Liver (tissue), 8 donors: ENCODE measurements at regions not wholly inside any gene's neighbourhood (a gene's known extent, or its start where the extent isn't known, plus 50 kb on each side); places are given as distances from the start of the nearest gene placed in this dataset.
"Not testable (repeated sequence)": the region's sequence is repeated elsewhere in the genome, so short reads cannot be mapped to it uniquely, and the experiment has no call there.

Source experiments
- DNase-seq: peaks from one replicate; pipeline ENCODE4 v3.0.0-alpha.2; 2017; ENCODE audit warnings: low spot score
- H3K27ac ChIP-seq, 2 donors: one replicate each; pipeline ENCODE4 v1.7.0; 2013; ENCODE audit warnings: inconsistent platforms in 2 of 2, low read length in 2 of 2, control low read depth in 1 of 2, low read depth in 1 of 2, mild to moderate bottlenecking in 1 of 2
- H3K27me3 ChIP-seq, 4 donors: one replicate each; pipeline versions ENCODE4 v1.6.1 to v1.7.0; 2013; ENCODE audit warnings: low read length in 3 of 4, inconsistent platforms in 1 of 4, mild to moderate bottlenecking in 1 of 4, moderate library complexity in 1 of 4; ENCODE audit not compliant: control insufficient read depth in 4 of 4, insufficient read depth in 4 of 4
- H3K36me3 ChIP-seq, 4 donors: one replicate each; pipeline versions ENCODE4 v1.6.1 to v1.7.0; 2013; ENCODE audit warnings: low read length in 3 of 4, mild to moderate bottlenecking in 3 of 4, low read depth in 1 of 4, moderate library complexity in 1 of 4; ENCODE audit not compliant: control insufficient read depth in 4 of 4, insufficient read depth in 3 of 4
- H3K4me1 ChIP-seq, 4 donors: one replicate each; pipeline versions ENCODE4 v1.6.1 to v1.7.0; 2013; ENCODE audit warnings: low read length in 3 of 4, mild to moderate bottlenecking in 3 of 4, moderate library complexity in 1 of 4; ENCODE audit not compliant: control insufficient read depth in 4 of 4, insufficient read depth in 4 of 4
- H3K4me3 ChIP-seq, 3 donors: one replicate each; pipeline versions ENCODE4 v1.6.1 to v1.7.0; 2013; ENCODE audit warnings: low read length in 3 of 3, control low read depth in 1 of 3, low read depth in 1 of 3, mild to moderate bottlenecking in 1 of 3
- H3K9ac ChIP-seq, 2 donors: one replicate each; pipeline ENCODE4 v1.7.0; 2013; ENCODE audit warnings: low read length in 2 of 2, mild to moderate bottlenecking in 2 of 2, moderate library complexity in 2 of 2, control low read depth in 1 of 2, low read depth in 1 of 2
- H3K9me3 ChIP-seq, 4 donors: one replicate each; pipeline versions ENCODE4 v1.6.1 to v1.7.0; 2013; ENCODE audit warnings: low read length in 3 of 4; ENCODE audit not compliant: control insufficient read depth in 4 of 4
- FOXA1 ChIP-seq: IDR thresholded peaks from 2 replicates; pipeline ENCODE4 v1.6.1; 2016; ENCODE audit warnings: antibody characterized with exemption
- GABPA ChIP-seq, 2 donors: IDR thresholded peaks in 1 of 2; conservative IDR thresholded peaks in 1 of 2; 2 replicates each; pipeline ENCODE4 v1.6.1; 2016; ENCODE audit warnings: antibody characterized with exemption in 2 of 2, mild to moderate bottlenecking in 1 of 2, moderate library complexity in 1 of 2
- HNF4A ChIP-seq, 2 donors: conservative IDR thresholded peaks; 2 replicates each; pipeline ENCODE4 v1.6.1; 2016; ENCODE audit warnings: antibody characterized with exemption in 2 of 2, mild to moderate bottlenecking in 2 of 2
- HNF4G ChIP-seq: IDR thresholded peaks from 2 replicates; pipeline ENCODE4 v1.6.1; 2016; ENCODE audit warnings: antibody characterized with exemption
- NR2F2 ChIP-seq: IDR thresholded peaks from 2 replicates; pipeline ENCODE4 v1.6.1; 2016; ENCODE audit warnings: antibody characterized with exemption
- RAD21 ChIP-seq, 2 donors: IDR thresholded peaks; 2 replicates each; pipeline ENCODE4 v1.6.1; 2016; ENCODE audit warnings: antibody characterized with exemption in 2 of 2, mild to moderate bottlenecking in 2 of 2
- RXRA ChIP-seq, 2 donors: IDR thresholded peaks; 2 replicates each; pipeline ENCODE4 v1.6.1; 2017 to 2018; ENCODE audit warnings: antibody characterized with exemption in 2 of 2, mild to moderate bottlenecking in 1 of 2
- YY1 ChIP-seq: IDR thresholded peaks from 2 replicates; pipeline ENCODE4 v1.6.1; 2016; ENCODE audit warnings: antibody characterized with exemption, mild to moderate bottlenecking
- WGBS: extraction: QIAGEN DNeasy Blood & Tissue Kit; methylation state at CpG from one replicate; pipeline ENCODE4 v1.1.7; 2013; 5-methylcytosine and 5-hydroxymethylcytosine counted together
- TF ChIP-seq, protein P1 (sequence below): IDR thresholded peaks from 2 replicates; pipeline ENCODE4 v1.6.1; 2016; ENCODE audit warnings: antibody characterized with exemption
- TF ChIP-seq, protein P2 (sequence below): fragments of 150-350 bp; IDR thresholded peaks from 2 replicates; pipeline ENCODE4 v1.5.1; 2017; ENCODE audit warnings: improper control_type of control experiment, low read depth, low read length; ENCODE audit not compliant: missing input control
- TF ChIP-seq, protein P3 (sequence below): IDR thresholded peaks from 2 replicates; pipeline ENCODE4 v1.6.1; 2016; ENCODE audit warnings: antibody characterized with exemption
- donor health status: healthy.
- donor health status: healthy.
- donor health status: healthy.
- donor health status: healthy.
- donor health status: healthy.

DNA sequence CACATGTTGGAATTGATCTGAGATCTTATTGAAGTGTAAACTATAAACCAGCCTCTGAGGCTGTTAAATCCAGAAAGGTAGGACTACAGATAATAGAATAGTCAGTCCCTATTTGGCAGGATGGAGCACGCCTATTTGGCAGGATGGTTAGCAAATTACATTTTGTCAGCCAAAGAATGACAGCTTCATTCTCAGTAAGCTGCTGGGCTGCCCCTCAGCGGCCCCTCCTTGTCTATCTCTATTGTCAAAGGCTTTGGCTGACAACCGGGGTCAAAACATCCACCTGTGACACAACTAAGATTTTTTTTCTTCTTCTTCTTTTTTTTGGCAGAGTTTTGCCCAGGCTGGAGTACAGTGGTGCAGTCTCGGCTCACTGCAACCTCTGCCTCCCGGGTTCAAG lies 123.4 kb upstream of the ECI2 start:
- DNase-seq = no peak
- Histone ChIP-seq H3K27me3 (no peaks in the 10 kb centered on the region), H3K9me3 (no peaks in the 10 kb centered on the region), H3K36me3 (no peaks in the 10 kb centered on the region), H3K9ac (no peak overlapping the region), H3K4me3 (no peak overlapping the region), H3K27ac (no peak overlapping the region), H3K4me1 (no peaks in the 10 kb centered on the region)
- 76% methylated on average over 5 of the region's 5 CpGs for WGBS
- no peak for TF ChIP-seq HNF4A (conservative IDR thresholded peaks at IDR 0.05)

DNA sequence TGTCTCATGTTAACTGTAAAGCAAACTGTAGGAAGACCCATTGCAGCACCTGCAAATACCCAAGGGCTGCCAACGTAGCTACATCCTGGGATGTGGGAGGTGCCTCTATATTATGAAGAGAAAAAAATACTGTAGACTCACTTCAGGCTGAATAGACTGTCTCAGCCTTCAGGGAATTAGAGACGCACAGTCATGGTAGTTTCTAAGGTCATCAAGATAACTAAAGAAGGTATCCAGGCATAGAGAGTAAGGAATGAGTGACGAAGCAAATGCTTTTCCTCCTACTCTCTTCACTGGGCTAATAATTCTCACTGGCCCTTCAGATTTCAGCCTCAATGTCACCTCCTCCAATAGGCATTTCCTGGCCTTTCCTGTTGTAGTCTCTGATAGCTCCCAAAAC lies 121.6 kb upstream of the ECI2 start:
- H3K9me3 ChIP-seq = no peaks in the 10 kb centered on the region
- H3K4me3 ChIP-seq = no peak overlapping the region
- 90% methylated on average over 3 of the region's 3 CpGs for WGBS
- TF ChIP-seq YY1 (no peak), NR2F2 (no peak), HNF4G (no peak), HNF4A (conservative IDR thresholded peaks at IDR 0.05) (no peak), RAD21 (IDR thresholded peaks at IDR 0.05) (no peak), FOXA1 (no peak)
- TF ChIP-seq, protein P1, sequence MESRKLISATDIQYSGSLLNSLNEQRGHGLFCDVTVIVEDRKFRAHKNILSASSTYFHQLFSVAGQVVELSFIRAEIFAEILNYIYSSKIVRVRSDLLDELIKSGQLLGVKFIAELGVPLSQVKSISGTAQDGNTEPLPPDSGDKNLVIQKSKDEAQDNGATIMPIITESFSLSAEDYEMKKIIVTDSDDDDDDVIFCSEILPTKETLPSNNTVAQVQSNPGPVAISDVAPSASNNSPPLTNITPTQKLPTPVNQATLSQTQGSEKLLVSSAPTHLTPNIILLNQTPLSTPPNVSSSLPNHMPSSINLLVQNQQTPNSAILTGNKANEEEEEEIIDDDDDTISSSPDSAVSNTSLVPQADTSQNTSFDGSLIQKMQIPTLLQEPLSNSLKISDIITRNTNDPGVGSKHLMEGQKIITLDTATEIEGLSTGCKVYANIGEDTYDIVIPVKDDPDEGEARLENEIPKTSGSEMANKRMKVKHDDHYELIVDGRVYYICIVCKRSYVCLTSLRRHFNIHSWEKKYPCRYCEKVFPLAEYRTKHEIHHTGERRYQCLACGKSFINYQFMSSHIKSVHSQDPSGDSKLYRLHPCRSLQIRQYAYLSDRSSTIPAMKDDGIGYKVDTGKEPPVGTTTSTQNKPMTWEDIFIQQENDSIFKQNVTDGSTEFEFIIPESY = no peak
- H3K36me3 ChIP-seq = no peaks in the 10 kb centered on the region
- H3K4me1 ChIP-seq = no peaks in the 10 kb centered on the region
- no peaks in the 10 kb centered on the region for H3K27me3 ChIP-seq
- H3K9ac ChIP-seq = no peak overlapping the region
- DNase-seq = no peak
- no peak overlapping the region for H3K27ac ChIP-seq

DNA sequence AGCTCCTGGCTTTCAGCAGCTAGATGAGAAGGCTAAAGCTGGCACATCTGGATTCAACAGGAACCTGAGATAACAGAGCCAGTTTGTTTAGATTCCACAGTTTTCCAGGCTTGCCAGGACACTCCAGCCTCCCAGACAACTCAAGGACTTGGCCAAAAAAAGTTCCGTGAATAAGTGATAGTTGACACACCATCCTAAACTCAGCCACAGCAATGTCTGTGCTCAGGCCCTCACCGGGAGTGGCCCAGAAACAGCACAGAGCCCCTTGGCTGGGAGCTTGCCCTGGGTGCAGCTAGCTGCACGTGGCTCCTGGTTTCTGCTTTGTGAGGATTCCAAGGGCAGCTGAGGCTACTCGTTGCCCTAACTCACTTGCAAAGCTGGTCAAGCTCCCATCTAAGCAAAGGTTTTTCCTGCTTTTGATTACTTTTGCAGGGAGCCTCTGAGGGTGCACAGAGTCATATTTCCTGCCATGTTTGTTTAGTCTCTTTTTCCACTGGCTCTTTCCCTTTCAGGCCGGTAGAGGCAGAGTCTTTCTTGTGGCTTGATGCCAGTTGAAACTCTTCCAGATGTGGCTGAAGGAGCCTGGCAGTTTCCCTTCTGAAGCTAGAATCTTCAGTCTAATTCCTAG lies 118.3 kb upstream of the ECI2 start:
- no peak for DNase-seq
- H3K27ac ChIP-seq = no peak overlapping the region
- H3K36me3 ChIP-seq = no peaks in the 10 kb centered on the region
- no peak overlapping the region for H3K9ac ChIP-seq
- H3K4me1 ChIP-seq = no peaks in the 10 kb centered on the region
- H3K9me3 ChIP-seq = no peaks in the 10 kb centered on the region
- H3K4me3 ChIP-seq = no peak overlapping the region
- peak in 1 of 2 donors; percentile 42 for TF ChIP-seq RAD21 (IDR thresholded peaks at IDR 0.05)
- TF ChIP-seq GABPA (IDR thresholded peaks at IDR 0.05 in 1 of 2, conservative IDR thresholded peaks at IDR 0.05 in 1 of 2) = no peak
- TF ChIP-seq, protein P2, sequence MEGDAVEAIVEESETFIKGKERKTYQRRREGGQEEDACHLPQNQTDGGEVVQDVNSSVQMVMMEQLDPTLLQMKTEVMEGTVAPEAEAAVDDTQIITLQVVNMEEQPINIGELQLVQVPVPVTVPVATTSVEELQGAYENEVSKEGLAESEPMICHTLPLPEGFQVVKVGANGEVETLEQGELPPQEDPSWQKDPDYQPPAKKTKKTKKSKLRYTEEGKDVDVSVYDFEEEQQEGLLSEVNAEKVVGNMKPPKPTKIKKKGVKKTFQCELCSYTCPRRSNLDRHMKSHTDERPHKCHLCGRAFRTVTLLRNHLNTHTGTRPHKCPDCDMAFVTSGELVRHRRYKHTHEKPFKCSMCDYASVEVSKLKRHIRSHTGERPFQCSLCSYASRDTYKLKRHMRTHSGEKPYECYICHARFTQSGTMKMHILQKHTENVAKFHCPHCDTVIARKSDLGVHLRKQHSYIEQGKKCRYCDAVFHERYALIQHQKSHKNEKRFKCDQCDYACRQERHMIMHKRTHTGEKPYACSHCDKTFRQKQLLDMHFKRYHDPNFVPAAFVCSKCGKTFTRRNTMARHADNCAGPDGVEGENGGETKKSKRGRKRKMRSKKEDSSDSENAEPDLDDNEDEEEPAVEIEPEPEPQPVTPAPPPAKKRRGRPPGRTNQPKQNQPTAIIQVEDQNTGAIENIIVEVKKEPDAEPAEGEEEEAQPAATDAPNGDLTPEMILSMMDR = peak; percentile 24
- TF ChIP-seq RXRA (IDR thresholded peaks at IDR 0.05) = no peak
- TF ChIP-seq, protein P3, sequence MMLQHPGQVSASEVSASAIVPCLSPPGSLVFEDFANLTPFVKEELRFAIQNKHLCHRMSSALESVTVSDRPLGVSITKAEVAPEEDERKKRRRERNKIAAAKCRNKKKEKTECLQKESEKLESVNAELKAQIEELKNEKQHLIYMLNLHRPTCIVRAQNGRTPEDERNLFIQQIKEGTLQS = no peak
- H3K27me3 ChIP-seq = no peaks in the 10 kb centered on the region
- WGBS = 49% methylated on average over 5 of the region's 5 CpGs

DNA sequence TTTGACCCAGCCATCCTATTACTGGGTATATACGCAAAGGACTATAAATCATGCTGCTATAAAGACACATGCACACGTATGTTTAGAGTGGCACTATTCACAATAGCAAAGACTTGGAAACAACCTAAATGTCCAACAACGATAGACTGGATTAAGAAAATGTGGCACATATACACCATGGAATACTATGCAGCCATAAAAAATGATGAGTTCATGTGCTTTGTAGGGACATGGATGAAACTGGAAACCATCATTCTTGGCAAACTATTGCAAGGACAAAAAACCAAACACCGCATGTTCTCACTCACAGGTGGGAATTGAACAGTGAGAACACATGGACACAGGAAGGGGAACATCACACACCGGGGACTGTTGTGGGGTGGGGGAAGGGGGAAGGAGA lies 117.1 kb upstream of the ECI2 start:
- not testable (repeated sequence) for H3K27me3 ChIP-seq, H3K36me3 ChIP-seq, H3K27ac ChIP-seq, H3K4me3 ChIP-seq, H3K9me3 ChIP-seq, H3K4me1 ChIP-seq, DNase-seq, H3K9ac ChIP-seq
- WGBS = 97% methylated on average over 5 of the region's 5 CpGs
